ENCODE measurements at regions not wholly inside any gene's neighbourhood (a gene's known extent, or its start where the extent isn't known, plus 50 kb on each side); places are given as distances from the start of the nearest gene placed in this dataset.
"Not testable (repeated sequence)": the region's sequence is repeated elsewhere in the genome, so short reads cannot be mapped to it uniquely, and the experiment has no call there.

DNA sequence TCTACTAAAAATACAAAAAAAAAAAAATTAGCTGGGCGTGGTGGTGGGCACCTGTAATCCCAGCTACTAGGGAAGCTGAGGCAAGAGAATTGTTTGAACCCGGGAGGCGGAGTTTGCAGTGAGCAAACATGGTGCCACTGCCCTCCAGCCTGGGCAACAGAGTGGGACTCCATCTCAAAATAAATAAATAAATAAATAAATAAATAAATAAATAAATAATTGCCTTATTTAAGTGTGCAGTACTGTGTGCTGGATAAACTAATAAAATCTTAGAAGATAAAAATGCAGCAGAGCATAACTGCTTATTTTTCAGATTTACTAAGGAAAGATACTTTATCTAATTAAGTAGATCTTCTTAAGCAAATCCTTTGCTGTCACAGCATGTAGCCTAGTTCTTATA is 61.7 kb upstream of the TSPAN7 start:
- TF ChIP-seq, protein P1, sequence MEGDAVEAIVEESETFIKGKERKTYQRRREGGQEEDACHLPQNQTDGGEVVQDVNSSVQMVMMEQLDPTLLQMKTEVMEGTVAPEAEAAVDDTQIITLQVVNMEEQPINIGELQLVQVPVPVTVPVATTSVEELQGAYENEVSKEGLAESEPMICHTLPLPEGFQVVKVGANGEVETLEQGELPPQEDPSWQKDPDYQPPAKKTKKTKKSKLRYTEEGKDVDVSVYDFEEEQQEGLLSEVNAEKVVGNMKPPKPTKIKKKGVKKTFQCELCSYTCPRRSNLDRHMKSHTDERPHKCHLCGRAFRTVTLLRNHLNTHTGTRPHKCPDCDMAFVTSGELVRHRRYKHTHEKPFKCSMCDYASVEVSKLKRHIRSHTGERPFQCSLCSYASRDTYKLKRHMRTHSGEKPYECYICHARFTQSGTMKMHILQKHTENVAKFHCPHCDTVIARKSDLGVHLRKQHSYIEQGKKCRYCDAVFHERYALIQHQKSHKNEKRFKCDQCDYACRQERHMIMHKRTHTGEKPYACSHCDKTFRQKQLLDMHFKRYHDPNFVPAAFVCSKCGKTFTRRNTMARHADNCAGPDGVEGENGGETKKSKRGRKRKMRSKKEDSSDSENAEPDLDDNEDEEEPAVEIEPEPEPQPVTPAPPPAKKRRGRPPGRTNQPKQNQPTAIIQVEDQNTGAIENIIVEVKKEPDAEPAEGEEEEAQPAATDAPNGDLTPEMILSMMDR (conservative IDR thresholded peaks at IDR 0.05; ENCODE audit: low read depth, low read length), result not testable (repeated sequence)
- not testable (repeated sequence) for TF ChIP-seq EZH2phosphoT487 (IDR thresholded peaks at IDR 0.05; ENCODE audit: borderline replicate concordance, low read length); EZH2 (IDR thresholded peaks at IDR 0.05; ENCODE audit: low read length, unreplicated experiment)

All from PC-3 (cell line).